CD14-positive monocyte (primary cell): ENCODE measurements at regions not wholly inside any gene's neighbourhood (a gene's known extent, or its start where the extent isn't known, plus 50 kb on each side); places are given as distances from the start of the nearest gene placed in this dataset.

Experiments
- DNase-seq, 3 donors: peaks; one replicate each; pipeline ENCODE4 v3.0.0-alpha.2; 2011 to 2022
- H2AFZ ChIP-seq: 2 replicates; pipeline ENCODE4 v1.6.0; 2012; ENCODE audit warnings: mild to moderate bottlenecking, low read depth, low read length, inconsistent platforms; ENCODE audit not compliant: insufficient read depth, poor library complexity, severe bottlenecking
- H3K27ac ChIP-seq, 2 donors: 1 replicate in 1 of 2; 2 replicates in 1 of 2; pipeline ENCODE4 v1.5.1; 2012 to 2013; ENCODE audit warnings: low read length in 2 of 2, control low read depth in 1 of 2, inconsistent platforms in 1 of 2, low read depth in 1 of 2, mild to moderate bottlenecking in 1 of 2
- H3K27me3 ChIP-seq, 2 donors: one replicate each; pipeline versions ENCODE4 v1.6.0 to v1.6.1; 2011 to 2013; ENCODE audit warnings: low read length in 2 of 2; ENCODE audit not compliant: control insufficient read depth in 2 of 2, insufficient read depth in 2 of 2
- H3K36me3 ChIP-seq, 2 donors: replicated peaks in 1 of 2; 1 replicate in 1 of 2; 2 replicates in 1 of 2; pipeline versions ENCODE4 v1.5.1 to v1.6.1; 2012 to 2013; ENCODE audit warnings: low read length in 2 of 2, control low read depth in 1 of 2, inconsistent platforms in 1 of 2, mild to moderate bottlenecking in 1 of 2; ENCODE audit not compliant: insufficient read depth in 2 of 2, control insufficient read depth in 1 of 2
- H3K4me1 ChIP-seq, 2 donors: 1 replicate in 1 of 2; 2 replicates in 1 of 2; pipeline versions ENCODE4 v1.5.1 to v1.6.1; 2012 to 2013; ENCODE audit warnings: low read length in 2 of 2, control low read depth in 1 of 2, inconsistent platforms in 1 of 2, mild to moderate bottlenecking in 1 of 2, moderate library complexity in 1 of 2; ENCODE audit not compliant: insufficient read depth in 2 of 2, control insufficient read depth in 1 of 2
- H3K4me2 ChIP-seq: replicated peaks from 2 replicates; pipeline ENCODE3; 2012; ENCODE audit warnings: low read length, moderate library complexity, mild to moderate bottlenecking; ENCODE audit not compliant: poor library complexity, severe bottlenecking; ENCODE audit errors: extremely low read depth
- H3K4me3 ChIP-seq, 3 experiments: fragments of 200-600 bp in 1 of 3; sonication (generic) in 1 of 3; replicated peaks in 1 of 3; 1 replicate in 2 of 3; 2 replicates in 1 of 3; pipeline ENCODE4 v1.5.1; 2011 to 2013; ENCODE audit warnings: low read length in 3 of 3, mild to moderate bottlenecking in 3 of 3, control low read depth in 2 of 3, low read depth in 2 of 3, inconsistent platforms in 1 of 3, moderate library complexity in 1 of 3
- H3K79me2 ChIP-seq: 2 replicates; pipeline ENCODE4 v1.6.0; 2012; ENCODE audit warnings: mild to moderate bottlenecking, control low read depth, inconsistent platforms, low read length, moderate library complexity; ENCODE audit not compliant: insufficient read depth
- H3K9ac ChIP-seq: 2 replicates; pipeline ENCODE4 v1.6.0; 2017; ENCODE audit warnings: low read length, mild to moderate bottlenecking; ENCODE audit not compliant: insufficient read depth, poor library complexity, severe bottlenecking
- H3K9me3 ChIP-seq, 2 donors: replicated peaks in 1 of 2; 1 replicate in 1 of 2; 2 replicates in 1 of 2; pipeline versions ENCODE4 v1.5.1 to v1.6.1; 2012 to 2013; ENCODE audit warnings: low read length in 2 of 2, control low read depth in 1 of 2; ENCODE audit not compliant: control insufficient read depth in 1 of 2, insufficient read depth in 1 of 2
- H4K20me1 ChIP-seq: 2 replicates; pipeline ENCODE4 v1.6.0; 2012; ENCODE audit warnings: mild to moderate bottlenecking, low read length, control low read depth, moderate library complexity; ENCODE audit not compliant: insufficient read depth
- H3K27ac Mint-ChIP-seq, 7 donors: one replicate each; pipeline ENCODE4 v1.8.0; 2020; ENCODE audit warnings: mild to moderate bottlenecking in 7 of 7, mixed read lengths in 7 of 7, moderate library complexity in 6 of 7, inconsistent platforms in 2 of 7
- H3K27me3 Mint-ChIP-seq, 3 donors: one replicate each; pipeline ENCODE4 v1.8.0; 2021 to 2022; ENCODE audit warnings: low read depth in 3 of 3, mild to moderate bottlenecking in 3 of 3, mixed read lengths in 3 of 3, moderate library complexity in 3 of 3, inconsistent platforms in 1 of 3
- H3K36me3 Mint-ChIP-seq, 2 donors: one replicate each; pipeline ENCODE4 v1.8.0; 2020; ENCODE audit warnings: mixed read lengths in 2 of 2, inconsistent platforms in 1 of 2, mild to moderate bottlenecking in 1 of 2
- H3K4me1 Mint-ChIP-seq: one replicate; pipeline ENCODE4 v1.8.0; 2020; ENCODE audit warnings: mild to moderate bottlenecking, mixed read lengths
- H3K4me3 Mint-ChIP-seq, 2 donors: one replicate each; pipeline ENCODE4 v1.8.0; 2020; ENCODE audit warnings: mild to moderate bottlenecking in 2 of 2, mixed read lengths in 2 of 2, moderate library complexity in 1 of 2
- H3K9me3 Mint-ChIP-seq, 7 donors: one replicate each; pipeline ENCODE4 v1.8.0; 2020 to 2022; ENCODE audit warnings: mixed read lengths in 7 of 7, mild to moderate bottlenecking in 6 of 7, moderate library complexity in 6 of 7, inconsistent platforms in 2 of 7
- CTCF ChIP-seq: fragments of 200-600 bp; IDR thresholded peaks from one replicate; pipeline ENCODE4 v1.8.0; 2022; ENCODE audit warnings: antibody characterized with exemption, mild to moderate bottlenecking
- WGBS: methylation state at CpG from one replicate; pipeline ENCODE4 v1.1.5; 2013; ENCODE audit warnings: missing lambda C conversion rate; ENCODE audit not compliant: insufficient coverage; 5-methylcytosine and 5-hydroxymethylcytosine counted together
- intact Hi-C, 2 donors: fragments of 100-400 bp; cut with micrococcal nuclease; formaldehyde crosslinking; loops; one replicate each; pipeline versions ENCODE4 v1.15.0 to v1.15.1; 2023

DNA sequence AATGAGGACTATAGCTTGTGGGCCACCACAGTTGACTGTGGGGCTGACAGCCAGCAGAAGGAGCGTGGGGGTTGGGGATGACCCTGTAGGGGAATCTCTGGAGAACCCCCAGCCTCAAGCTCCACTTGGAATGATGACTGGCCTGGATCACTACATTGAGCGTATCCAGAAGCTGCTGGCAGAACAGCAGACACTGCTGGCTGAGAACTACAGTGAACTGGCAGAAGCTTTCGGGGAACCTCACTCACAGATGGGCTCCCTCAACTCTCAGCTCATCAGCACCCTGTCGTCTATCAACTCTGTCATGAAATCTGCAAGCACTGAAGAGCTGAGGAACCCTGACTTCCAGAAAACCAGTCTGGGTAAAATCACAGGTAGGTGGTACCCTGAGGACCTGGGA is 128.4 kb upstream of the DMRT1 start:
- no peak overlapping the region for H3K4me3 Mint-ChIP-seq
- no peak overlapping the region for H3K4me2 ChIP-seq
- H3K79me2 ChIP-seq, result no peaks in the 10 kb centered on the region

DNA sequence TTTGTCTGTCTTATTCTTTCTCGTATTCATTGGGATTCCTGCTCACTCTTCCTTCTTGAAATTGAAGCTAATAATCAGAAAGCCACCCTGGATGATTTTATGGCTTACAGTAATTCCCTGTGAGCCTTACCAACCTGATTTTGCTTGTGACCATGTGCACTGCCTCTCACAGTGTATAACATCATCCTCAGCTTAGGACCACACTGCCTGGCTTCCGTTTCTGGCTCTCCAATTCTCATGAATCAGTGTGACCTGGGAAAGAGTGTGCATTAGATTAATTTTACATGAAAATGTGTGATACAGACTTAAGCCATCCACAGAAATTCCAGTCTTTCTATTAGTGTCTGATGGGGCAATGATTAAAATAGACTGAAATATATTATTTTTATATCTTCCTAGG is 126.8 kb upstream of the DMRT1 start:
- Histone ChIP-seq H3K4me1 (no peaks in the 10 kb centered on the region), H3K9me3 (no peaks in the 10 kb centered on the region), H4K20me1 (no peaks in the 10 kb centered on the region), H3K4me3 (no peak overlapping the region), H3K36me3 (peaks cover 0 to 15% of the 10 kb centered on the region in 2 donors), H3K79me2 (no peaks in the 10 kb centered on the region), H3K27me3 (no peaks in the 10 kb centered on the region), H3K9ac (no peak overlapping the region), H3K27ac (no peak overlapping the region), H3K4me2 (no peak overlapping the region), H2AFZ (no peak overlapping the region)
- intact Hi-C loops, result no loop called here
- no peak for DNase-seq
- no peak for TF ChIP-seq CTCF
- Mint-ChIP-seq H3K4me1 (peaks cover 3% of the 10 kb centered on the region), H3K4me3 (no peak overlapping the region), H3K27ac (no peak overlapping the region), H3K27me3 (no peaks in the 10 kb centered on the region), H3K9me3 (no peaks in the 10 kb centered on the region), H3K36me3 (no peaks in the 10 kb centered on the region)
- 100% methylated on average over 1 of the region's 2 CpGs for WGBS

More for the DNA sequence above, 128.4 kb upstream of the DMRT1 start:
- Histone ChIP-seq H3K4me3 (no peak overlapping the region), H4K20me1 (no peaks in the 10 kb centered on the region), H3K36me3 (peaks cover 0 to 15% of the 10 kb centered on the region in 2 donors), H3K9ac (no peak overlapping the region), H3K4me1 (peaks cover 9 to 10% of the 10 kb centered on the region in 2 donors), H2AFZ (no peak overlapping the region), H3K27me3 (no peaks in the 10 kb centered on the region), H3K9me3 (no peaks in the 10 kb centered on the region), H3K27ac (no peak overlapping the region)
- TF ChIP-seq CTCF, result no peak
- intact Hi-C loops, result no loop called here
- Mint-ChIP-seq H3K4me1 (peaks cover 15% of the 10 kb centered on the region), H3K36me3 (no peaks in the 10 kb centered on the region), H3K9me3 (no peaks in the 10 kb centered on the region), H3K27me3 (peaks cover 0 to 9% (median 6%) of the 10 kb centered on the region in 3 donors), H3K27ac (no peak overlapping the region)
- DNase-seq, result no peak
- WGBS, result 95% methylated on average over 3 of the region's 4 CpGs
